PC-3 (cell line): ENCODE measurements at regions not wholly inside any gene's neighbourhood (a gene's known extent, or its start where the extent isn't known, plus 50 kb on each side); places are given as distances from the start of the nearest gene placed in this dataset.

Experiments used
- ATAC-seq: fragments of 200-7000 bp; cut with Tn5 transposase; 2 replicates; pipeline ENCODE4 v1.9.1; 2020; ENCODE audit warnings: mild to moderate bottlenecking, moderate library complexity
- BruUV-seq: library from RNA; stranded (reverse); fragments of 400-500 nt; replicated peaks from 2 replicates; lab custom pipeline; 2021; lab: Mats Ljungman, UMichigan
- CTCF ChIA-PET: fragments of 300-600 bp; sonication (Branson Sonifier 250); formaldehyde crosslinking; loops from one replicate; lab custom pipeline; 2022; ENCODE audit warnings: antibody characterized with exemption; lab: Charles Lee
- POLR2A ChIA-PET: fragments of 300-600 bp; sonication (Branson Sonifier 250); formaldehyde crosslinking; loops from one replicate; lab custom pipeline; 2022; ENCODE audit warnings: antibody characterized with exemption; ENCODE audit not compliant: unreplicated experiment; lab: Charles Lee
- DNase-seq: peaks from one replicate; pipeline ENCODE4 v3.0.0-alpha.2; 2015
- H2AFZ ChIP-seq: fragments of 300-600 bp; sonication (generic); 2 replicates; pipeline ENCODE4 v1.6.0; 2016; ENCODE audit warnings: antibody characterized with exemption, low read length
- H3F3A ChIP-seq: fragments of 300-600 bp; sonication (generic); one replicate; pipeline ENCODE4 v1.6.0; 2017; ENCODE audit warnings: antibody characterized with exemption, low read length, control low read depth, mild to moderate bottlenecking; ENCODE audit not compliant: unreplicated experiment
- H3K27ac ChIP-seq: fragments of 300-600 bp; sonication (generic); 2 replicates; pipeline ENCODE4 v1.5.1; 2016; ENCODE audit warnings: mild to moderate bottlenecking, low read length
- H3K27me3 ChIP-seq: fragments of 300-600 bp; sonication (generic); 2 replicates; pipeline ENCODE4 v1.6.1; 2016; ENCODE audit warnings: low read length, mixed read lengths
- H3K36me3 ChIP-seq: fragments of 300-600 bp; sonication (generic); 2 replicates; pipeline ENCODE4 v1.6.1; 2016; ENCODE audit warnings: low read depth, mixed run types, low read length, mixed read lengths
- H3K4me1 ChIP-seq: fragments of 300-600 bp; sonication (generic); 2 replicates; pipeline ENCODE4 v1.5.1; 2016; ENCODE audit warnings: low read length; ENCODE audit not compliant: insufficient read depth
- H3K4me2 ChIP-seq: fragments of 300-600 bp; sonication (generic); 2 replicates; pipeline ENCODE4 v1.6.0; 2016; ENCODE audit warnings: low read length
- H3K4me3 ChIP-seq: fragments of 300-600 bp; sonication (generic); 2 replicates; pipeline ENCODE4 v1.5.1; 2016; ENCODE audit warnings: mild to moderate bottlenecking, low read length, mixed read lengths
- H3K79me2 ChIP-seq: fragments of 300-600 bp; sonication (generic); 2 replicates; pipeline ENCODE4 v1.6.1; 2017; ENCODE audit warnings: low read length, mixed read lengths
- H3K9ac ChIP-seq: fragments of 300-600 bp; sonication (generic); 2 replicates; pipeline ENCODE4 v1.6.0; 2016; ENCODE audit warnings: mild to moderate bottlenecking, low read length
- H3K9me2 ChIP-seq: fragments of 300-600 bp; sonication (generic); replicated peaks from 2 replicates; pipeline ENCODE4 v1.6.1; 2016; ENCODE audit warnings: mixed run types, low read length, mixed read lengths
- H3K9me3 ChIP-seq: fragments of 300-600 bp; sonication (generic); 2 replicates; pipeline ENCODE4 v1.6.1; 2016; ENCODE audit warnings: low read length, mixed read lengths
- H4K20me1 ChIP-seq: fragments of 300-600 bp; sonication (generic); 2 replicates; pipeline ENCODE4 v1.6.1; 2016; ENCODE audit warnings: low read length, mixed read lengths
- EZH2 ChIP-seq: fragments of 300-600 bp; sonication (generic); IDR thresholded peaks from one replicate; pipeline ENCODE4 v1.6.1; 2017; ENCODE audit warnings: antibody characterized with exemption, mild to moderate bottlenecking, low read length; ENCODE audit not compliant: unreplicated experiment
- EZH2phosphoT487 ChIP-seq: fragments of 300-600 bp; sonication (generic); IDR thresholded peaks from 2 replicates; pipeline ENCODE4 v1.6.1; 2018; ENCODE audit warnings: mild to moderate bottlenecking, antibody characterized with exemption, low read length, borderline replicate concordance
- intact Hi-C: fragments of 100-400 bp; cut with micrococcal nuclease; formaldehyde crosslinking; loops from 2 replicates; pipeline ENCODE4 v1.9.0; 2023
- TF ChIP-seq, protein P1 (sequence below): fragments of 300-600 bp; sonication (generic); conservative IDR thresholded peaks from 2 replicates; pipeline ENCODE4 v1.5.1; 2017; ENCODE audit warnings: antibody characterized with exemption, low read depth, mild to moderate bottlenecking, low read length

GRCh38 chr2:10970666-10971065 is 58.9 kb downstream of the KCNF1 start:
- Histone ChIP-seq H3K27me3 (peaks cover 8% of the 10 kb centered on the region), H3K4me2 (no peak overlapping the region), H3K9me3 (no peaks in the 10 kb centered on the region), H3F3A (no peaks in the 10 kb centered on the region), H2AFZ (no peak overlapping the region), H3K9me2 (no peaks in the 10 kb centered on the region), H3K4me3 (no peak overlapping the region), H3K79me2 (no peaks in the 10 kb centered on the region), H3K4me1 (no peaks in the 10 kb centered on the region), H3K36me3 (no peaks in the 10 kb centered on the region), H3K27ac (no peak overlapping the region), H3K9ac (no peak overlapping the region), H4K20me1 (no peaks in the 10 kb centered on the region)
- intact Hi-C loops: no loop called here
- DNase-seq (no peak), ATAC-seq (no peak)
- BruUV-seq: no TSS peak
- TF ChIP-seq, protein P1, sequence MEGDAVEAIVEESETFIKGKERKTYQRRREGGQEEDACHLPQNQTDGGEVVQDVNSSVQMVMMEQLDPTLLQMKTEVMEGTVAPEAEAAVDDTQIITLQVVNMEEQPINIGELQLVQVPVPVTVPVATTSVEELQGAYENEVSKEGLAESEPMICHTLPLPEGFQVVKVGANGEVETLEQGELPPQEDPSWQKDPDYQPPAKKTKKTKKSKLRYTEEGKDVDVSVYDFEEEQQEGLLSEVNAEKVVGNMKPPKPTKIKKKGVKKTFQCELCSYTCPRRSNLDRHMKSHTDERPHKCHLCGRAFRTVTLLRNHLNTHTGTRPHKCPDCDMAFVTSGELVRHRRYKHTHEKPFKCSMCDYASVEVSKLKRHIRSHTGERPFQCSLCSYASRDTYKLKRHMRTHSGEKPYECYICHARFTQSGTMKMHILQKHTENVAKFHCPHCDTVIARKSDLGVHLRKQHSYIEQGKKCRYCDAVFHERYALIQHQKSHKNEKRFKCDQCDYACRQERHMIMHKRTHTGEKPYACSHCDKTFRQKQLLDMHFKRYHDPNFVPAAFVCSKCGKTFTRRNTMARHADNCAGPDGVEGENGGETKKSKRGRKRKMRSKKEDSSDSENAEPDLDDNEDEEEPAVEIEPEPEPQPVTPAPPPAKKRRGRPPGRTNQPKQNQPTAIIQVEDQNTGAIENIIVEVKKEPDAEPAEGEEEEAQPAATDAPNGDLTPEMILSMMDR: no peak
- TF ChIP-seq EZH2phosphoT487 (no peak), EZH2 (no peak)
- POLR2A ChIA-PET: no interaction called here
- CTCF ChIA-PET: no interaction called here

DNA sequence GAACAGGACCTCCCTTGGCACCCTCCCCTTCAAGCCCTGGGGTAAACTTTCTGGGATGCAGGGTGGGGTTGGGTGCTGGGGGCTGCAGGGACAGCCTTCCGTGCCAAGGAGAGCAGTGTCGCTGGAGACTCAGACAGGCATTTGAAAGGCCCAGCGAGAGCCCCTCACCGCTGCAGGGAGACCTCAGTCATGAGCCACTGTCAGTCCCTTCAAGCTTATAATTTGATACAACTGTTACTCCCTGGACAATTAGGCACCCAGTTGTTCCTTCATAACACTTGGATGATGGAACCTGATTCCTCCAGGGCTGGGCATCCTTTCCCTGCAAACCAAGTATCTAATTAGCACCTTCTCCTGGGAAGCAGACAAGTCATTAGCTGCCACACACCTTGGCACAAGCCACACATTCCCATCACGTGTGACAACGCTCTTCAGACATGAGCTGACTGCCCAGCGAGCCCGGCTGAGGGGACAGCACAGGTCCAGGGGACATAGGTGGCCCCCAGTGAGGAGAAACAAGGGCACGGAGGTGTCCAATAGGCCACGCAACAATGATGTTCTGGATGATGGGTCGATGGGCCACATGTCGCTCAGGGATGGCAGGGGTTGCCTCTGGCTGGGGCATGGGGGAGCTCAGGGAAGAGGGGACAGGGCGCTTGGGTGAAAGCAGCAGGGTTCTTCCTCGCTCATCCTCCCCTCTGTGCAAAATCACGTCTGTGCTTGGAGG is 59.6 kb downstream of the KCNF1 start:
- intact Hi-C loops: no loop called here
- DNase-seq: no peak

GRCh38 chr2:10971888-10972260 is 60.1 kb downstream of the KCNF1 start:
- ATAC-seq: no peak
- peaks cover 1% of the 10 kb centered on the region; the same call in 1 of the 2 replicates for H3K27me3 ChIP-seq
- CTCF ChIA-PET: no interaction called here

More for the DNA sequence above, 59.6 kb downstream of the KCNF1 start:
- CTCF ChIA-PET: no interaction called here
- Histone ChIP-seq H3K4me3 (no peak overlapping the region), H2AFZ (no peak overlapping the region), H4K20me1 (no peaks in the 10 kb centered on the region), H3K27me3 (0 out of 2 replicates have a peak, but pooled peaks cover 2% of the 10 kb centered on the region), H3K36me3 (no peaks in the 10 kb centered on the region), H3K4me2 (no peak overlapping the region), H3F3A (no peaks in the 10 kb centered on the region), H3K9me2 (no peaks in the 10 kb centered on the region), H3K9me3 (no peaks in the 10 kb centered on the region), H3K9ac (no peak overlapping the region), H3K4me1 (no peaks in the 10 kb centered on the region), H3K79me2 (no peaks in the 10 kb centered on the region), H3K27ac (no peak overlapping the region)
- no peak for ATAC-seq
- TF ChIP-seq EZH2 (no peak), EZH2phosphoT487 (no peak)
- TF ChIP-seq, protein P1: no peak
- POLR2A ChIA-PET: no interaction called here
- BruUV-seq: no TSS peak

More at GRCh38 chr2:10971888-10972260, 60.1 kb downstream of the KCNF1 start:
- intact Hi-C loops: no loop called here
- no peak for DNase-seq
- no peak overlapping the region for H3K4me2 ChIP-seq
- no peaks in the 10 kb centered on the region for H3K9me2 ChIP-seq
- no peak overlapping the region for H3K27ac ChIP-seq
- BruUV-seq: no TSS peak
- H3K79me2 ChIP-seq: no peaks in the 10 kb centered on the region
- H3K4me1 ChIP-seq: no peaks in the 10 kb centered on the region
- no peak overlapping the region for H3K4me3 ChIP-seq
- POLR2A ChIA-PET: no interaction called here
- H4K20me1 ChIP-seq: no peaks in the 10 kb centered on the region
- H3F3A ChIP-seq: no peaks in the 10 kb centered on the region
- H2AFZ ChIP-seq: no peak overlapping the region
- no peak overlapping the region for H3K9ac ChIP-seq
- H3K9me3 ChIP-seq: no peaks in the 10 kb centered on the region
- no peaks in the 10 kb centered on the region for H3K36me3 ChIP-seq
- TF ChIP-seq, protein P1: no peak
- TF ChIP-seq EZH2 (no peak), EZH2phosphoT487 (no peak)
